Endothelial cell of umbilical vein (primary cell): ENCODE measurements at regions not wholly inside any gene's neighbourhood (a gene's known extent, or its start where the extent isn't known, plus 50 kb on each side); places are given as distances from the start of the nearest gene placed in this dataset.

Source experiments
- BruUV-seq: library from RNA; stranded (reverse); fragments of 400-500 nt; replicated peaks from 2 replicates; lab custom pipeline; 2021; lab: Mats Ljungman, UMichigan
- CTCF ChIA-PET: fragments of 300-600, 350-600 bp; sonication (Branson Sonifier 250); formaldehyde crosslinking; loops from one replicate; lab custom pipeline; 2021; ENCODE audit warnings: antibody characterized with exemption, inconsistent platforms; lab: Charles Lee
- POLR2A ChIA-PET: fragments of 300-600, 350-600 bp; sonication (Branson Sonifier 250); formaldehyde crosslinking; loops from one replicate; lab custom pipeline; 2021; ENCODE audit warnings: antibody characterized with exemption, inconsistent platforms; lab: Charles Lee
- DNase-seq: peaks from one replicate; pipeline ENCODE4 v3.0.0-alpha.2; 2011; ENCODE audit warnings: low read depth, low spot score
- FAIRE-seq: peaks from 2 replicates; lab custom pipeline; 2011; peaks lifted over from hg19 to GRCh38; lab: Jason Lieb, UNC
- H2AFZ ChIP-seq: 2 replicates; pipeline ENCODE4 v1.6.0; 2012; ENCODE audit warnings: low read depth, low read length, control low read depth, inconsistent platforms
- H3K27ac ChIP-seq: 2 replicates; pipeline ENCODE4 v1.5.1; 2011; ENCODE audit warnings: low read depth, mild to moderate bottlenecking, control low read depth, low read length, moderate library complexity; ENCODE audit not compliant: insufficient read depth
- H3K27me3 ChIP-seq, 2 experiments: 2 replicates each; pipeline versions ENCODE4 v1.6.0 to v1.6.1; 2011; ENCODE audit warnings: low read length in 2 of 2, mixed read lengths in 1 of 2; ENCODE audit not compliant: control insufficient read depth in 2 of 2, insufficient read depth in 2 of 2
- H3K36me3 ChIP-seq, 2 experiments: 2 replicates in 1 of 2; 3 replicates in 1 of 2; pipeline ENCODE4 v1.5.1; 2011; ENCODE audit warnings: low read length in 2 of 2, mild to moderate bottlenecking in 1 of 2, moderate library complexity in 1 of 2; ENCODE audit not compliant: control insufficient read depth in 2 of 2, insufficient read depth in 2 of 2; ENCODE audit errors: extremely low read depth in 1 of 2
- H3K4me1 ChIP-seq: 3 replicates; pipeline ENCODE4 v1.5.1; 2011; ENCODE audit warnings: mild to moderate bottlenecking, low read length; ENCODE audit not compliant: control insufficient read depth, insufficient read depth; ENCODE audit errors: extremely low read depth
- H3K4me2 ChIP-seq: 2 replicates; pipeline ENCODE4 v1.6.1; 2011; ENCODE audit warnings: low read length, control low read depth, mixed read lengths; ENCODE audit not compliant: insufficient read depth
- H3K4me3 ChIP-seq, 3 experiments: fragments of 200-600 bp in 1 of 3; sonication (generic), shearing (Covaris generic) in 1 of 3; replicated peaks in 1 of 3; 2 replicates each; pipeline ENCODE4 v1.5.1; 2011 to 2016; ENCODE audit warnings: control low read depth in 3 of 3, low read length in 3 of 3, mild to moderate bottlenecking in 2 of 3, inconsistent platforms in 1 of 3, low read depth in 1 of 3, moderate library complexity in 1 of 3; ENCODE audit not compliant: insufficient read depth in 1 of 3
- H3K79me2 ChIP-seq: 2 replicates; pipeline ENCODE4 v1.6.0; 2012; ENCODE audit warnings: low read length, inconsistent platforms; ENCODE audit not compliant: control insufficient read depth, insufficient read depth
- H3K9ac ChIP-seq: replicated peaks from 2 replicates; pipeline ENCODE3; 2011; ENCODE audit warnings: low read length, control low read depth; ENCODE audit not compliant: insufficient read depth; ENCODE audit errors: extremely low read depth
- H3K9me1 ChIP-seq: replicated peaks from 3 replicates; pipeline ENCODE4 v1.6.0; 2011; ENCODE audit warnings: mild to moderate bottlenecking, low read length; ENCODE audit not compliant: control insufficient read depth, insufficient read depth; ENCODE audit errors: extremely low read depth
- H3K9me3 ChIP-seq: replicated peaks from 2 replicates; pipeline ENCODE4 v1.5.1; 2012; ENCODE audit warnings: low read length, inconsistent platforms; ENCODE audit not compliant: control insufficient read depth, insufficient read depth
- H4K20me1 ChIP-seq: replicated peaks from 2 replicates; pipeline ENCODE3; 2011; ENCODE audit warnings: mild to moderate bottlenecking, low read length; ENCODE audit not compliant: control insufficient read depth, insufficient read depth; ENCODE audit errors: extremely low read depth
- CTCF ChIP-seq, 2 donors: IDR thresholded peaks; 1 replicate in 1 of 2; 2 replicates in 1 of 2; pipeline ENCODE4 v1.5.1; 2011; ENCODE audit warnings: low read length in 2 of 2, mild to moderate bottlenecking in 2 of 2, moderate library complexity in 2 of 2, control low read depth in 1 of 2, inconsistent platforms in 1 of 2, low read depth in 1 of 2; ENCODE audit not compliant: insufficient read depth in 1 of 2; ENCODE audit errors: extremely low read depth in 1 of 2
- EZH2 ChIP-seq: IDR thresholded peaks from 2 replicates; pipeline ENCODE4 v1.6.1; 2012; ENCODE audit warnings: borderline replicate concordance, low read depth, mild to moderate bottlenecking, moderate library complexity, low read length, inconsistent platforms; ENCODE audit not compliant: severe bottlenecking
- FOS ChIP-seq: IDR thresholded peaks from 2 replicates; pipeline ENCODE4 v1.6.1; 2011; ENCODE audit warnings: mild to moderate bottlenecking, low read length, moderate library complexity, borderline replicate concordance; ENCODE audit not compliant: insufficient read depth
- JUN ChIP-seq: IDR thresholded peaks from 2 replicates; pipeline ENCODE4 v1.6.1; 2011; ENCODE audit warnings: borderline replicate concordance, low read depth; ENCODE audit not compliant: insufficient read length, insufficient read depth
- MAX ChIP-seq: IDR thresholded peaks from 2 replicates; pipeline ENCODE4 v1.6.1; 2011; ENCODE audit not compliant: insufficient read depth, insufficient read length
- MYC ChIP-seq: IDR thresholded peaks from one replicate; pipeline ENCODE4 v1.6.1; 2011; ENCODE audit warnings: mild to moderate bottlenecking, low read depth, low read length
- POLR2A ChIP-seq: IDR thresholded peaks from 2 replicates; pipeline ENCODE4 v1.6.1; 2012; ENCODE audit warnings: low read depth, mild to moderate bottlenecking, control low read depth, low read length
- POLR2AphosphoS5 ChIP-seq: IDR thresholded peaks from 2 replicates; pipeline ENCODE4 v1.6.1; 2012; ENCODE audit warnings: low read depth, mild to moderate bottlenecking, control low read depth, low read length, moderate library complexity; ENCODE audit not compliant: insufficient read depth
- dilution Hi-C: fragments of 300-500 bp; cut with MboI; formaldehyde crosslinking; loops from one replicate; pipeline ENCODE4 v1.15.0; 2019; ENCODE audit warnings: low sequenced_read_pairs; ENCODE audit not compliant: extremely low pct_ligation_motif_present
- intact Hi-C: fragments of 100-400 bp; cut with micrococcal nuclease; formaldehyde crosslinking; loops from one replicate; pipeline ENCODE4 v1.10.0; 2022

GRCh38 chr11:115990004-115990447 is 485.8 kb upstream of the CADM1 start:
- H3K27ac ChIP-seq: no peak overlapping the region
- intact Hi-C loops (no loop called here), dilution Hi-C loops (no loop called here)
- TF ChIP-seq JUN (no peak), CTCF (IDR thresholded peaks at IDR 0.05; ENCODE audit: extremely low read depth in 1 of 2, insufficient read depth in 1 of 2, low read depth in 1 of 2, low read length in 2 of 2) (no peak), MYC (no peak), POLR2AphosphoS5 (no peak), FOS (no peak), POLR2A (no peak), EZH2 (no peak), MAX (no peak)
- H2AFZ ChIP-seq: no peak overlapping the region
- no peaks in the 10 kb centered on the region for H4K20me1 ChIP-seq
- CTCF ChIA-PET: no interaction called here
- no peak for DNase-seq
- H3K4me1 ChIP-seq: no peaks in the 10 kb centered on the region
- H3K27me3 ChIP-seq: no peaks in the 10 kb centered on the region
- H3K79me2 ChIP-seq: no peaks in the 10 kb centered on the region
- FAIRE-seq: no peak
- no peaks in the 10 kb centered on the region for H3K36me3 ChIP-seq
- H3K9me3 ChIP-seq: peaks cover 8% of the 10 kb centered on the region
- H3K9me1 ChIP-seq: no peaks in the 10 kb centered on the region
- no peak overlapping the region for H3K9ac ChIP-seq
- POLR2A ChIA-PET: no interaction called here
- no peak overlapping the region for H3K4me3 ChIP-seq
- no TSS peak for BruUV-seq
- H3K4me2 ChIP-seq: no peak overlapping the region
